Mesothelial cell of epicardium (in vitro differentiated cells): ENCODE measurements at regions not wholly inside any gene's neighbourhood (a gene's known extent, or its start where the extent isn't known, plus 50 kb on each side); places are given as distances from the start of the nearest gene placed in this dataset.

Experiments used
- DNase-seq, 2 experiments: peaks; one replicate each; pipeline ENCODE4 v3.0.0; 2021; ENCODE audit warnings: low spot score in 2 of 2; ENCODE audit not compliant: unreplicated experiment in 2 of 2
- H3K27ac Mint-ChIP-seq: 2 replicates; pipeline ENCODE4 v1.8.0; 2021; ENCODE audit warnings: mixed read lengths
- H3K27me3 Mint-ChIP-seq: 2 replicates; pipeline ENCODE4 v1.8.0; 2021; ENCODE audit warnings: low read depth, mixed read lengths
- H3K36me3 Mint-ChIP-seq: 2 replicates; pipeline ENCODE4 v1.8.0; 2021; ENCODE audit warnings: mixed read lengths
- H3K4me1 Mint-ChIP-seq: 2 replicates; pipeline ENCODE4 v1.8.0; 2021; ENCODE audit warnings: mixed read lengths
- H3K4me3 Mint-ChIP-seq: 2 replicates; pipeline ENCODE4 v1.8.0; 2021; ENCODE audit warnings: mild to moderate bottlenecking, moderate library complexity, mixed read lengths
- H3K9me3 Mint-ChIP-seq: 2 replicates; pipeline ENCODE4 v1.8.0; 2021; ENCODE audit warnings: mixed read lengths
- TF ChIP-seq, protein P1 (sequence below): fragments of 200-600 bp; sonication (generic); IDR thresholded peaks from one replicate; pipeline ENCODE4 v1.5.0; 2021; ENCODE audit warnings: antibody characterized with exemption; ENCODE audit not compliant: unreplicated experiment

DNA sequence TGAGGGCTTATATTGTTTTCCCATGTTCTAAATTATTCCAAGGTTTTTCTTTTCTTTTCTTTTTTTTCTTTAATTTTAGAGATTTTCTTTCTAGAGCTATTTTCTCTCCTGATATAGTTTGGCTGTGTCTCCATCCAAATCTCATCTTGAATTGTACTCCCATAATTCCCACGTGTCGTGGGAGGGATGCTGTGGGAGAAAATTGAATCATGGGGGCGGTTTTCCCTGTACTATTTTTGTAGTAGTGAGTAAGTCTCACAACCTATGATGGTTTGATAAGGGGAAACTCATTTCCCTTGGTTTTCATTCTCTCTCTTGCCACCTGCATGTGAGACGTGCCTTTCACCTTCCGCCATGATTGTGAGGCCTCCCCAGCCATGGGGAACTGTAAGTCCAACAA is 1906.4 kb upstream of the PRR20A start:
- Mint-ChIP-seq H3K4me3 (no peak overlapping the region), H3K27me3 (no peaks in the 10 kb centered on the region), H3K4me1 (no peaks in the 10 kb centered on the region)

DNA sequence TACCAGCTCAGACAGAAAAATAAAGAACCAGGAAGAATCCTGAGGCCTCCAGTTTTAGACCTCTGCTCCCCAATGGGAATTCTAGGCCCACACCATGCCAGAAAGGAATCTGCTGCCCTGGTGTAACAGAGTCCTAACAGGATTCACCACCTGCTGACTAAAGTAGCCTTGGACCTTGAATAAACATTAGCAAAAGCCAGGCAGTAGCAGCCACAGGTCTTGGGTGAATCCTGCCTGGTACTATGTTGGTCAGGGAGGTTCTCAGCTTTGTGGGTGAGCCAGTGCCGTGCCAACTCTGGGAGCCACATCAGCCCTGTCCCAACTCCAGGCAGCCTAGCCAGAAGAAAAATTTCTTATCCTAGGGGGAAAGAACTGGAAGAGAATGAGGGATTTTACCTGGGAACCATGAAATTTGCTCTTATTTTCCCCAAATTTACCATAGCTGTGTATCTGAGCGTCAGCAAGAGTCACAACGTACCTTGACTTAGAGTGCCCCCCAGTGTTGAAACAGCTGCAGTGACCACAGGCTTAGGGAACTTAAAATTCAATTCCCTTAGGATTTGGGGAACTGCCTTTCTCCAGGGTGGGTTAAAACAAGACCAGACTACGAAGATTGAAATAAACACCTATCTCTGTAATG is 1895.6 kb upstream of the PRR20A start:
- TF ChIP-seq, protein P1, sequence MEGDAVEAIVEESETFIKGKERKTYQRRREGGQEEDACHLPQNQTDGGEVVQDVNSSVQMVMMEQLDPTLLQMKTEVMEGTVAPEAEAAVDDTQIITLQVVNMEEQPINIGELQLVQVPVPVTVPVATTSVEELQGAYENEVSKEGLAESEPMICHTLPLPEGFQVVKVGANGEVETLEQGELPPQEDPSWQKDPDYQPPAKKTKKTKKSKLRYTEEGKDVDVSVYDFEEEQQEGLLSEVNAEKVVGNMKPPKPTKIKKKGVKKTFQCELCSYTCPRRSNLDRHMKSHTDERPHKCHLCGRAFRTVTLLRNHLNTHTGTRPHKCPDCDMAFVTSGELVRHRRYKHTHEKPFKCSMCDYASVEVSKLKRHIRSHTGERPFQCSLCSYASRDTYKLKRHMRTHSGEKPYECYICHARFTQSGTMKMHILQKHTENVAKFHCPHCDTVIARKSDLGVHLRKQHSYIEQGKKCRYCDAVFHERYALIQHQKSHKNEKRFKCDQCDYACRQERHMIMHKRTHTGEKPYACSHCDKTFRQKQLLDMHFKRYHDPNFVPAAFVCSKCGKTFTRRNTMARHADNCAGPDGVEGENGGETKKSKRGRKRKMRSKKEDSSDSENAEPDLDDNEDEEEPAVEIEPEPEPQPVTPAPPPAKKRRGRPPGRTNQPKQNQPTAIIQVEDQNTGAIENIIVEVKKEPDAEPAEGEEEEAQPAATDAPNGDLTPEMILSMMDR, result peak; percentile 13
- no peak overlapping the region for H3K4me3 Mint-ChIP-seq
- no peaks in the 10 kb centered on the region for H3K27me3 Mint-ChIP-seq
- no peak overlapping the region for H3K27ac Mint-ChIP-seq
- H3K36me3 Mint-ChIP-seq, result peaks cover 2% of the 10 kb centered on the region
- no peaks in the 10 kb centered on the region for H3K4me1 Mint-ChIP-seq
- DNase-seq, result no peak
- peaks cover 29% of the 10 kb centered on the region for H3K9me3 Mint-ChIP-seq

More for the DNA sequence above, 1906.4 kb upstream of the PRR20A start:
- no peak for DNase-seq
- Mint-ChIP-seq H3K36me3 (no peaks in the 10 kb centered on the region), H3K9me3 (peaks cover 6% of the 10 kb centered on the region), H3K27ac (no peak overlapping the region)
- TF ChIP-seq, protein P1, result no peak

DNA sequence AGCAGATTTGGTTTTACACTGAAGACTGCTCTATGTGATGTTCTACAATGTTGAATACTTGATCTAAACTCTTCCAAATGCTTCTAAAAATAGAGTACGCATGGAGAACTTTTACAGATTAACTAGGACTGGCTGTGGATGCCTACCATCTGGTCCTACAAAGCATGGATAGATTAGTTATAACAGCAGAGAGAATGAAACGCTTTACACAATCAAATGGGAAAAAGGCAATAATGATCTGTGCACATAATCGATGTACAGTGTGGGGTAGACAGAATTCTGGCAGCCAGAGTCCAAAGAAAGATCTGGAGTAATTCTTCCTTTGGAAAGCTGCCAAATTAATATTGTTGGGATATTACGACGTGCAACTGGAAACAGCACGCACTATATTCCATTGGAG is 1885.5 kb upstream of the PRR20A start:
- Mint-ChIP-seq H3K9me3 (no peaks in the 10 kb centered on the region), H3K36me3 (no peaks in the 10 kb centered on the region), H3K27ac (no peak overlapping the region), H3K4me1 (no peaks in the 10 kb centered on the region), H3K27me3 (no peaks in the 10 kb centered on the region), H3K4me3 (no peak overlapping the region)
- no peak for DNase-seq
- TF ChIP-seq, protein P1, result no peak

DNA sequence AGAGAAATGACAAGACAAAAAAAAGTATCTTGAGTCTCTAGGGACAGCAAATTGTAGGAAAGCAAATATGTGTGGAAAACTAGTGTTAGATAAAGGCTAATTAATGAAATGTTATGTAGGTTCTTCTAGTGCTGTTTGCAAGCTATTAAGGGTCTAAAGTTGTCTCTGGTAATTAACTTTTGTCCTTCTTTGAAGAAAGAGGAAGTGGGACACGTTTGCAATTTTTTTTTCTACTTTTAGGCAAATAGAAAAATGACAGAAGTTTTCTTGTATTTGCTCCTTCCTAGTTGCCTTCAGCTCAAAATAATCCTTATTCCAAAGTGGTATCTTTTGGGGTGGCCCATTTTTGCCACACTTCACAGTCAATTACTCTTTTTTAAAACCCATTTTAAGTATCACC is 1877.7 kb upstream of the PRR20A start:
- H3K27ac Mint-ChIP-seq, result no peak overlapping the region
- H3K9me3 Mint-ChIP-seq, result no peaks in the 10 kb centered on the region
- TF ChIP-seq, protein P1, result no peak
- DNase-seq, result no peak
- H3K36me3 Mint-ChIP-seq, result no peaks in the 10 kb centered on the region
- H3K27me3 Mint-ChIP-seq, result no peaks in the 10 kb centered on the region
- H3K4me1 Mint-ChIP-seq, result no peaks in the 10 kb centered on the region
- H3K4me3 Mint-ChIP-seq, result no peak overlapping the region

DNA sequence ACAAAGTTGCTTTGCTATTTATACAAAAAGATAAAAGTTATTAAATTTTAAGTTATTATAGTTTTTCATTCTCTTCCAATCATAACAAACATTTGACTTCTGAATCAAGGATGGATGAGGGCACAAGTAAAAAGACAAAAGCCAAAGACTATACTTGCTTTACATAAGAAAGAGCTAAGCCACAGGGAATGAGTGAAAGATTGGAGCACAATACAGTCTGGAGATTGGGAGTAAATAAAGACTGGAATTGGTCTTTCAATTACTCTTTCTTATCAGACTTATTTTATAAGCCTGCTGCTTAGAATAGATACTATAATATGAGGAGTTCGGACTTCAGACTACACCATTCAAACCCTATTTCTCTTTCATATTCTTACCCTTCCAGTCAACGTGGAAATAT is 1874.1 kb upstream of the PRR20A start:
- H3K27me3 Mint-ChIP-seq, result no peaks in the 10 kb centered on the region
- H3K4me3 Mint-ChIP-seq, result no peak overlapping the region
- TF ChIP-seq, protein P1, result no peak
- peaks cover 4% of the 10 kb centered on the region for H3K4me1 Mint-ChIP-seq
- no peak overlapping the region for H3K27ac Mint-ChIP-seq
- DNase-seq, result no peak
- no peaks in the 10 kb centered on the region for H3K9me3 Mint-ChIP-seq
- no peaks in the 10 kb centered on the region for H3K36me3 Mint-ChIP-seq

DNA sequence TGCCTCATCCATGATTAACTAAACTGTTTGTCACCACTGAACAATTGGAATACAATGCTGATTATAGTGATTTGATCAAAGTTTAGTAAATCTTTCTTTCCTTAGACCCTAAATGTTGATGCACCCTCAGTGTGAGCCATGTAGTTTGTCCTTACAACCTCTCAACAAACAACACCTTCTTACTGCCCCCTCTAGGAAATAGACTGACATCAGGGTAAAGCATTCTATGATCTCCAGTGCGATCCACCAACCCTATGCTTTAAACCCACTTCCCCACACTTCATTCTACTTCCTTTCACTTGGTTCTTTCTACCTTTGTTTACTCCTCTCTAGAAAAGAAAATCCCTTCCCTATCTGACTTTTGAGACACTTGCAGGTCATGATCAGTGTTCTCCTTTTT is 1842.5 kb upstream of the PRR20A start:
- TF ChIP-seq, protein P1, result no peak
- Mint-ChIP-seq H3K4me1 (no peaks in the 10 kb centered on the region), H3K27ac (no peak overlapping the region), H3K27me3 (no peaks in the 10 kb centered on the region), H3K4me3 (no peak overlapping the region), H3K36me3 (no peaks in the 10 kb centered on the region), H3K9me3 (peaks cover 10% of the 10 kb centered on the region)
- DNase-seq, result no peak
